ENCODE measurements at regions not wholly inside any gene's neighbourhood (a gene's known extent, or its start where the extent isn't known, plus 50 kb on each side); places are given as distances from the start of the nearest gene placed in this dataset.

- DNase-seq, result no peak
Measured at GRCh38 chr2:22189893-22190480, 1066.2 kb downstream of the TDRD15 start.

- DNase-seq, result no peak
Measured at GRCh38 chr2:22194218-22194617, 1070.5 kb downstream of the TDRD15 start.

GRCh38 chr2:22196806-22197205 is 1073.0 kb downstream of the TDRD15 start:
- no peak for DNase-seq

GRCh38 chr2:22198381-22199283 is 1074.9 kb downstream of the TDRD15 start:
- DNase-seq, result no peak

GRCh38 chr2:22199994-22200393 is 1076.2 kb downstream of the TDRD15 start:
- no peak for DNase-seq

GRCh38 chr2:22209545-22209944 is 1085.8 kb downstream of the TDRD15 start:
- DNase-seq, result no peak

GRCh38 chr2:22213237-22213636 is 1089.5 kb downstream of the TDRD15 start:
- no peak for DNase-seq

- DNase-seq, result no peak
Measured at GRCh38 chr2:22215517-22215916, 1091.7 kb downstream of the TDRD15 start.

- no peak for DNase-seq
Measured at GRCh38 chr2:22217881-22218280, 1094.1 kb downstream of the TDRD15 start.

GRCh38 chr2:22221006-22221405 is 1097.2 kb downstream of the TDRD15 start:
- DNase-seq, result no peak

- no peak for DNase-seq
Measured at GRCh38 chr2:22238967-22239366, 1115.2 kb downstream of the TDRD15 start.

GRCh38 chr2:22247466-22247865 is 1123.7 kb downstream of the TDRD15 start:
- no peak for DNase-seq

- no peak for DNase-seq
Measured at GRCh38 chr2:22248851-22249250, 1125.1 kb downstream of the TDRD15 start.

GRCh38 chr2:22253171-22253570 is 1129.4 kb downstream of the TDRD15 start:
- DNase-seq, result no peak

GRCh38 chr2:22261165-22261564 is 1123.8 kb upstream of the KLHL29 start:
- DNase-seq, result no peak

GRCh38 chr2:22270341-22270740 is 1114.6 kb upstream of the KLHL29 start:
- DNase-seq, result no peak

- DNase-seq, result no peak
Measured at GRCh38 chr2:22273853-22274252, 1111.1 kb upstream of the KLHL29 start.

- no peak for DNase-seq
Measured at GRCh38 chr2:22274661-22275060, 1110.3 kb upstream of the KLHL29 start.

GRCh38 chr2:22276696-22277095 is 1108.3 kb upstream of the KLHL29 start:
- no peak for DNase-seq

GRCh38 chr2:22279541-22279940 is 1105.4 kb upstream of the KLHL29 start:
- DNase-seq, result no peak

- no peak for DNase-seq
Measured at GRCh38 chr2:22281033-22281432, 1103.9 kb upstream of the KLHL29 start.

GRCh38 chr2:22282220-22282619 is 1102.8 kb upstream of the KLHL29 start:
- DNase-seq, result no peak

GRCh38 chr2:22282916-22283315 is 1102.1 kb upstream of the KLHL29 start:
- no peak for DNase-seq

GRCh38 chr2:22283436-22283835 is 1101.5 kb upstream of the KLHL29 start:
- DNase-seq, result no peak

- no peak for DNase-seq
Measured at GRCh38 chr2:22290302-22290701, 1094.7 kb upstream of the KLHL29 start.
